Pancreas (tissue), 10 donors: ENCODE measurements at regions not wholly inside any gene's neighbourhood (a gene's known extent, or its start where the extent isn't known, plus 50 kb on each side); places are given as distances from the start of the nearest gene placed in this dataset.
A peak's percentile ranks its signal among the peaks of the same experiment; 100 is the strongest.

ENCODE experiments used
- ATAC-seq, 4 donors: fragments of 200-7000 bp; cut with Tn5 transposase; one replicate each; pipeline versions ENCODE4 v1.8.0 to v1.9.1; 2020; ENCODE audit warnings: mild to moderate bottlenecking in 4 of 4, moderate library complexity in 4 of 4
- DNase-seq, 6 donors: peaks; one replicate each; pipeline ENCODE4 v3.0.0-alpha.2; 2020
- FAIRE-seq: peaks from 2 replicates; lab custom pipeline; 2012; peaks lifted over from hg19 to GRCh38; lab: Jason Lieb, UNC
- H3K27ac ChIP-seq, 4 donors: fragments of 200-600 bp; sonication (generic); 1 replicate in 3 of 4; 2 replicates in 1 of 4; pipeline versions ENCODE4 v1.5.0 to v1.8.0; 2020
- H3K27me3 ChIP-seq, 4 donors: fragments of 200-600 bp; one replicate each; pipeline ENCODE4 v1.8.0; 2021
- H3K36me3 ChIP-seq, 3 donors: fragments of 200-600 bp; sonication (generic) in 1 of 3; one replicate each; pipeline versions ENCODE4 v1.5.0 to v1.8.0; 2020 to 2021
- H3K4me1 ChIP-seq, 3 donors: fragments of 200-600 bp; one replicate each; pipeline ENCODE4 v1.8.0; 2021
- H3K4me3 ChIP-seq, 4 donors: fragments of 200-600 bp; sonication (generic) in 2 of 4; one replicate each; pipeline versions ENCODE4 v1.5.0 to v1.8.0; 2020 to 2021
- H3K9me3 ChIP-seq, 4 donors: fragments of 200-600 bp; one replicate each; pipeline ENCODE4 v1.8.0; 2021
- WGBS, 2 donors: extraction: QIAGEN DNeasy Blood & Tissue Kit; methylation state at CpG; one replicate each; pipeline ENCODE4 v1.1.7; 2013; 5-methylcytosine and 5-hydroxymethylcytosine counted together
- intact Hi-C, 3 donors: fragments of 100-400 bp; cut with DNase I; formaldehyde crosslinking; loops; one replicate each; pipeline versions ENCODE4 v1.11.1 to v1.14.2; 2022
- TF ChIP-seq, protein P1 (sequence below), 4 donors: fragments of 200-600 bp; sonication (generic) in 3 of 4; IDR thresholded peaks; one replicate each; pipeline versions ENCODE4 v1.5.0 to v1.8.0; 2021; ENCODE audit warnings: antibody characterized with exemption in 4 of 4
- donor health status: healthy with polysubstance abuse.
- donor health status: DM: no; HTN: no; CAD: no; lungs with moderate emphysema.
- donor health status: DM: no; HTN: no; CAD: no.
- donor health status: control.
- donor health status: control.
- donor health status: Bipolar disorder and iron deficiency.
- donor health status: DM: yes; HTN: yes; CAD: no.
- donor health status: DM: no; HTN: no; CAD: no.
- donor health status: DM: no; HTN: no; CAD: no.
- donor health status: DM: yes; HTN: yes; CAD: no.

DNA sequence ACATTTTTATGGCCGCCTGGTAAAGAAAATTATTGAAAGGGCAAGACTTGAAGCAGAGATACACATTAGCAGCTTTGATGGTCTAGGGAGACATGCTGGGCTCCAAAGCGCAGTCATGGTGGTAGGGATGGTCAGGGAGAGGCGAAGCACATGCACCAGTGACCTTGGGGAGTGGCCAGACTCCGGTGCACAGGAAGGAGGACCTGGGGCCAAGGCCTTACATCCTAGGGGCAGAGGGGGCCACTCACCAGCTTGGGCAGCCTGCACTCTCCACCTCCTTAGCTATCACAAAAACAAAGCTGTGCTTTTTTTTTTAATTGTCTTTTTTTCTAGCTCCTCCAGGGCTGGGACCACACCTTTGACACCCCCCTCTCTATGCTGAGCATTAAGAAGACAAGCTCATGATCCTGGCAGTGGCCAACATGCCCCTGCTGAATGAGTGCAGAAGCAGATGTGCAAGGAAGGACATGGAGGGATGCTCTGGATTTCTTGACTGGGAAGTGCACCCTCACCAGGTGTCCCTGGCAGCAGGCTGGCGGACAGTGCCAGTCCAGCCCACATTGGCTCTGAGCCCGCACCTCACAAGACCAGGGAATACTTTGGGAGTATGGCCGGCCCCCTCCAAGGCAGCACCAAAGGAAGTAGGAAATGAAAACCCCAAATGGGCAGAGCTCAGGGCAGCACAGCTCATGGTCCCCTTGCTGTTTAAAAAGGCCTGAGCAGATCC is 619.9 kb downstream of the TBC1D22A start:
- FAIRE-seq: no peak
- H3K36me3 ChIP-seq: no peaks in the 10 kb centered on the region
- TF ChIP-seq, protein P1, sequence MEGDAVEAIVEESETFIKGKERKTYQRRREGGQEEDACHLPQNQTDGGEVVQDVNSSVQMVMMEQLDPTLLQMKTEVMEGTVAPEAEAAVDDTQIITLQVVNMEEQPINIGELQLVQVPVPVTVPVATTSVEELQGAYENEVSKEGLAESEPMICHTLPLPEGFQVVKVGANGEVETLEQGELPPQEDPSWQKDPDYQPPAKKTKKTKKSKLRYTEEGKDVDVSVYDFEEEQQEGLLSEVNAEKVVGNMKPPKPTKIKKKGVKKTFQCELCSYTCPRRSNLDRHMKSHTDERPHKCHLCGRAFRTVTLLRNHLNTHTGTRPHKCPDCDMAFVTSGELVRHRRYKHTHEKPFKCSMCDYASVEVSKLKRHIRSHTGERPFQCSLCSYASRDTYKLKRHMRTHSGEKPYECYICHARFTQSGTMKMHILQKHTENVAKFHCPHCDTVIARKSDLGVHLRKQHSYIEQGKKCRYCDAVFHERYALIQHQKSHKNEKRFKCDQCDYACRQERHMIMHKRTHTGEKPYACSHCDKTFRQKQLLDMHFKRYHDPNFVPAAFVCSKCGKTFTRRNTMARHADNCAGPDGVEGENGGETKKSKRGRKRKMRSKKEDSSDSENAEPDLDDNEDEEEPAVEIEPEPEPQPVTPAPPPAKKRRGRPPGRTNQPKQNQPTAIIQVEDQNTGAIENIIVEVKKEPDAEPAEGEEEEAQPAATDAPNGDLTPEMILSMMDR (IDR thresholded peaks at IDR 0.05): no peak
- H3K4me1 ChIP-seq: no peaks in the 10 kb centered on the region
- peaks cover 0 to 9% (median 0%) of the 10 kb centered on the region in 4 donors for H3K27me3 ChIP-seq
- intact Hi-C loops: no loop called here
- no peak overlapping the region for H3K27ac ChIP-seq
- H3K9me3 ChIP-seq: no peaks in the 10 kb centered on the region
- peak in 1 of 6 donors; percentile 24 for DNase-seq
- 52 to 77% methylated on average over 7 of the region's 7 CpGs for WGBS, 2 donors
- no peak for ATAC-seq
- H3K4me3 ChIP-seq: no peak overlapping the region

DNA sequence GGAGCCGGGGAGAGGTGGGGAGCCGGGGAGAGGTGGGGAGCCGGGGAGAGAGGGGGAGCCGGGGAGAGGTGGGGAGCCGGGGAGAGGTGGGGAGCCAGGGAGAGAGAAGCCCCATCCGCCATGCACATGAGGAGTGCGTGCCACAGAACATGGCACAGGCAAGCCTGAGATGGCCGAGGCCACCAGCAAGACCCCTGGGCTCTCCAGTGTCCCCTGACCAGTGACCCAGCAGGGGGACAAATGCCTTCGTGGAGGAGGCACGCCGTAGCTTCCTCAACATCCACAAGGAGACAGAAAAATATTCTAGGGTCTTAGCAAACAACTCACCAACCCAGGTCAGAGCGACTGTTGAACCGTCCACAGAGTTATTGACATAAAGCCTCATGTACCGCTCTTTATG is 618.8 kb downstream of the TBC1D22A start:
- TF ChIP-seq, protein P1 (IDR thresholded peaks at IDR 0.05): no peak
- DNase-seq: peak in 1 of 6 donors; percentile 33
- Histone ChIP-seq H3K4me3 (no peak overlapping the region), H3K9me3 (no peaks in the 10 kb centered on the region), H3K27me3 (no peaks in the 10 kb centered on the region), H3K27ac (no peak overlapping the region), H3K4me1 (no peaks in the 10 kb centered on the region), H3K36me3 (no peaks in the 10 kb centered on the region)
- no peak for ATAC-seq
- no peak for FAIRE-seq
- intact Hi-C loops: no loop called here
- WGBS, 2 donors: 59 to 67% methylated on average over 9 to 14 of the region's 14 CpGs

DNA sequence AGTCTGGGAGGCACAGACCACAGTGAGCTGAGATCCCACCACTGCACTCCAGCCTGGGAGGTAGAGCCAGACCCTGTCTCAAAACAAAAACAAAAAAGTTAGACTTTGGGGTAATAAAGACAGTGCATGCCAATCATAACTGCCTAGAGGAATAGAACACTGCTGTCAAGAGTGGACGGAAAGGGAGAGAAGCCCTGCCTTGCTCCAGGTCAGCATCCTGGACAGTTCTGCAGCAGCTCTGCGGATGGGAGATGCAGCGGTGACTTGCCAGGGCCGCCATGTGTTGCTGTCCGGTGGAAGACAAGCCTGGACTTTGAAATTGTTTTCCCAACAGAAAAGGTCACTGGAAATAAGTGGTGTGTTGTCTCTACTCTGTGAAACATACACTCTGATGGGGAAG is 618.2 kb downstream of the TBC1D22A start:
- DNase-seq: no peak
- no peak for FAIRE-seq
- H3K9me3 ChIP-seq: no peaks in the 10 kb centered on the region
- no peaks in the 10 kb centered on the region for H3K27me3 ChIP-seq
- no peaks in the 10 kb centered on the region for H3K4me1 ChIP-seq
- no peak overlapping the region for H3K27ac ChIP-seq
- no peak overlapping the region for H3K4me3 ChIP-seq
- WGBS, 2 donors: 58 to 59% methylated on average over 5 of the region's 5 CpGs
- intact Hi-C loops: no loop called here
- TF ChIP-seq, protein P1 (IDR thresholded peaks at IDR 0.05): no peak
- no peak for ATAC-seq
- H3K36me3 ChIP-seq: no peaks in the 10 kb centered on the region

DNA sequence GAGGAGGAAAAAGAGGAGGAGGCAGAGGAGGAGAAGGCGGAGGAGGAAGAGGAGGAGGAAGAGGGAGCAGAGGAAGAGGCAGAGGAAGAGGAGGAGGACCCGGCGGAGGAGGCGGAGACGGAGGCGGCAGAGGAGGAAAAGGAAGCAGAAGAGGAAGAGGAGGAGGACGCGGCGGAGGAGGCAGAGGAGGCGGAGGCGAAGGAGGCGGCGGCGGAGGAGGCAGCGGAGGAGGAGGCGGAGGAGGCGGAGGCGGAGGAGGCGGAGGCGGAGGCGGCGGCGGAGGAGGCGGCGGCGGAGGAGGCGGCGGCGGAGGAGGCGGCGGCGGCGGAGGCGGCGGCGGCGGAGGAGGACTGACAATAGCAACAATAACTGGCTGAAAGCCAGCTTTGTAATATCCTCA is 616.6 kb downstream of the TBC1D22A start:
- ATAC-seq: no peak
- Histone ChIP-seq H3K27me3 (no peaks in the 10 kb centered on the region), H3K4me1 (no peaks in the 10 kb centered on the region), H3K36me3 (no peaks in the 10 kb centered on the region), H3K4me3 (no peak overlapping the region), H3K9me3 (no peaks in the 10 kb centered on the region), H3K27ac (no peak overlapping the region)
- intact Hi-C loops: no loop called here
- TF ChIP-seq, protein P1 (IDR thresholded peaks at IDR 0.05): no peak
- 85 to 94% methylated on average over 12 to 29 of the region's 37 CpGs for WGBS, 2 donors
- peak in 1 of 6 donors; percentile 15 for DNase-seq
- no peak for FAIRE-seq

DNA sequence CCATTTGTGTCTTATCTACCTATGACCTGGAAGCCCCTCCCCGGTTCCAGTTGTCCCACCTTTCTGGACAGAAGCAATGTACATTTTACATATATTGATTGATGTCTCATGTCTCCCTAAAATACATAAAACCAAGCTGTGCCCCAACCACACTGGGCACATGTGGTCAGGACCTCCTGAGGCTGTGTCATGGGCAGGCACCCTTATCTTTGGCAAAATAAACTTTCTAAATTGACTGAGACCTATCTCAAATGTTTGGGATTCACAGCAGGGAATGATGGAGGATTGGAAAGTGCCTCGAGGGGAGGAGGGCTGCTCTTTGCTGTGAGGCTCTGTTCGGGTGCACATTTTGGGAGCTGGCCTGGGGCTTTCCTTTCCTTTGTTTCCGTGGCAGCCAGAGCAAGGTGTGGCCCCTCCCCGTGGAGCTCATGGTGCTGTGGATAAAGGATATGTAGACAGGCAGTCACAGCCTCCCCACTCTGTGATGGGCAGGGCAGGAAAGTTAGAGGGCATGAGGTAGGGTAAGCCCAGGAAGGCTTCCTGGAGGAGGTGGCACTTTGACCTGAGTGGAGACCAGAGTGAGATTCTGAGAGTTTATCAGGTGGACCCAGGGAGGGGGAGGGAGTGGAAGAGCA is 615.6 kb downstream of the TBC1D22A start:
- Histone ChIP-seq H3K9me3 (no peaks in the 10 kb centered on the region), H3K27me3 (no peaks in the 10 kb centered on the region), H3K36me3 (no peaks in the 10 kb centered on the region), H3K27ac (no peak overlapping the region), H3K4me3 (no peak overlapping the region), H3K4me1 (no peaks in the 10 kb centered on the region)
- TF ChIP-seq, protein P1 (IDR thresholded peaks at IDR 0.05): no peak
- DNase-seq: peak in 1 of 6 donors; percentile 4
- ATAC-seq: no peak
- intact Hi-C loops: no loop called here
- WGBS, 2 donors: 43 to 45% methylated on average over 5 of the region's 5 CpGs
- FAIRE-seq: no peak
